Pancreas (tissue), 10 donors: ENCODE measurements at regions not wholly inside any gene's neighbourhood (a gene's known extent, or its start where the extent isn't known, plus 50 kb on each side); places are given as distances from the start of the nearest gene placed in this dataset.

Source experiments
- ATAC-seq, 4 donors: fragments of 200-7000 bp; cut with Tn5 transposase; one replicate each; pipeline versions ENCODE4 v1.8.0 to v1.9.1; 2020; ENCODE audit warnings: mild to moderate bottlenecking in 4 of 4, moderate library complexity in 4 of 4
- DNase-seq, 6 donors: peaks; one replicate each; pipeline ENCODE4 v3.0.0-alpha.2; 2020
- FAIRE-seq: peaks from 2 replicates; lab custom pipeline; 2012; peaks lifted over from hg19 to GRCh38; lab: Jason Lieb, UNC
- H3K27ac ChIP-seq, 4 donors: fragments of 200-600 bp; sonication (generic); 1 replicate in 3 of 4; 2 replicates in 1 of 4; pipeline versions ENCODE4 v1.5.0 to v1.8.0; 2020
- H3K27me3 ChIP-seq, 4 donors: fragments of 200-600 bp; one replicate each; pipeline ENCODE4 v1.8.0; 2021
- H3K36me3 ChIP-seq, 3 donors: fragments of 200-600 bp; sonication (generic) in 1 of 3; one replicate each; pipeline versions ENCODE4 v1.5.0 to v1.8.0; 2020 to 2021
- H3K4me1 ChIP-seq, 3 donors: fragments of 200-600 bp; one replicate each; pipeline ENCODE4 v1.8.0; 2021
- H3K4me3 ChIP-seq, 4 donors: fragments of 200-600 bp; sonication (generic) in 2 of 4; one replicate each; pipeline versions ENCODE4 v1.5.0 to v1.8.0; 2020 to 2021
- H3K9me3 ChIP-seq, 4 donors: fragments of 200-600 bp; one replicate each; pipeline ENCODE4 v1.8.0; 2021
- CTCF ChIP-seq, 4 donors: fragments of 200-600 bp; sonication (generic) in 3 of 4; IDR thresholded peaks; one replicate each; pipeline versions ENCODE4 v1.5.0 to v1.8.0; 2021; ENCODE audit warnings: antibody characterized with exemption in 4 of 4
- WGBS, 2 donors: extraction: QIAGEN DNeasy Blood & Tissue Kit; methylation state at CpG; one replicate each; pipeline ENCODE4 v1.1.7; 2013; 5-methylcytosine and 5-hydroxymethylcytosine counted together
- intact Hi-C, 3 donors: fragments of 100-400 bp; cut with DNase I; formaldehyde crosslinking; loops; one replicate each; pipeline versions ENCODE4 v1.11.1 to v1.14.2; 2022
- donor health status: healthy with polysubstance abuse.
- donor health status: DM: no; HTN: no; CAD: no; lungs with moderate emphysema.
- donor health status: DM: no; HTN: no; CAD: no.
- donor health status: control.
- donor health status: control.
- donor health status: Bipolar disorder and iron deficiency.
- donor health status: DM: yes; HTN: yes; CAD: no.
- donor health status: DM: no; HTN: no; CAD: no.
- donor health status: DM: no; HTN: no; CAD: no.
- donor health status: DM: yes; HTN: yes; CAD: no.

DNA sequence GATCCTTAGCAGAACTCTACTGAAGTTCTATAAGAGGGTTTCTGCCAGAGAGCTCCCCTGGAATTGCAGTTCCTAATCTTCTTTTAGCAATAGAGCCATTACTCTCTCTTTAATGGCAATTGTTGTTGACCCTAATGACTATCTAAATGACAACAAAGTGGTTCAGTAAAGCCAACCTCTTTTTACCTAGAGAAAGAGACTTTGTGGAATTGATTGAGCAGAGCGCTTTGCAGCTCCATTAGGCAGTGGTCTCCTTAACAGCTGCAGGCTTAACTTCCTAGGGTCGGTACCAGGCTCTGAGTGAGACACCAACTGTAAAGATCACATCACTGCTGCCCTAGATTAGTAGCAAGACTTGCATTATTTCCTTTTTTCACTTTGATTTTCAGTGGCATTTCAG is 1472.9 kb upstream of the TENM3 start:
- H3K36me3 ChIP-seq = no peaks in the 10 kb centered on the region
- no peak for TF ChIP-seq CTCF (IDR thresholded peaks at IDR 0.05)
- no peak overlapping the region for H3K4me3 ChIP-seq
- intact Hi-C loops = no loop called here
- H3K27ac ChIP-seq = no peak overlapping the region
- ATAC-seq (no peak), FAIRE-seq (no peak), DNase-seq (no peak)
- no peaks in the 10 kb centered on the region for H3K4me1 ChIP-seq
- 57 to 69% methylated on average over 2 of the region's 2 CpGs for WGBS, 2 donors
- no peaks in the 10 kb centered on the region for H3K9me3 ChIP-seq
- H3K27me3 ChIP-seq = no peaks in the 10 kb centered on the region

DNA sequence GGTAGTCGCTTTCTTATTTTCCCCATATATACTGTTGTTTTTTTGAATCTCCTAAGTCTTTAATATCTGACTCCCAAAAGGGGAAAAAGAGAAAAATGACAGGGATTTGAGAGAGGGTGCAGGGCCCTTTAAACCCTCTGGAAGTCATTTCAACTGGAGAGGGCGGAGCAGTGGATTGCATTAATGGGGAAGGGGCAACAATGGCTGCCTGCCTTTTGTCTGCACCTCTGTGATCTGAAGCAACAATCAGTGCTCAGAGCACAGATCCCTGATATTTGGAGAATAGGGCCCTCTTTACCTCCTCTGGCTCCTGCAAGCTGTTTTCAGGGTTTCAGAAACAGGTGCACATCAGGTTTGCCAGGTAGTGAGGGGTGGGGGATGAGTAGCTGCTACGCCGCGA is 1458.3 kb upstream of the TENM3 start:
- Histone ChIP-seq H3K27me3 (no peaks in the 10 kb centered on the region), H3K4me1 (no peaks in the 10 kb centered on the region), H3K36me3 (no peaks in the 10 kb centered on the region), H3K4me3 (no peak overlapping the region), H3K27ac (no peak overlapping the region), H3K9me3 (no peaks in the 10 kb centered on the region)
- FAIRE-seq (no peak), ATAC-seq (no peak), DNase-seq (no peak)
- 84 to 86% methylated on average over 5 of the region's 5 CpGs for WGBS, 2 donors
- intact Hi-C loops = no loop called here
- TF ChIP-seq CTCF (IDR thresholded peaks at IDR 0.05) = no peak

GRCh38 chr4:180788729-180789128 is 1454.5 kb upstream of the TENM3 start:
- no peaks in the 10 kb centered on the region for H3K4me1 ChIP-seq
- no peak for TF ChIP-seq CTCF (IDR thresholded peaks at IDR 0.05)
- ATAC-seq = no peak
- H3K4me3 ChIP-seq = no peak overlapping the region
- no peak for FAIRE-seq
- WGBS, 2 donors = 73 to 84% methylated on average over 8 of the region's 8 CpGs
- H3K9me3 ChIP-seq = no peaks in the 10 kb centered on the region
- DNase-seq = no peak
- H3K36me3 ChIP-seq = no peaks in the 10 kb centered on the region
- intact Hi-C loops = no loop called here
- H3K27ac ChIP-seq = no peak overlapping the region
- no peaks in the 10 kb centered on the region for H3K27me3 ChIP-seq

GRCh38 chr4:180789929-180790328 is 1453.3 kb upstream of the TENM3 start:
- no peak for TF ChIP-seq CTCF (IDR thresholded peaks at IDR 0.05)
- ATAC-seq = no peak
- Histone ChIP-seq H3K4me1 (no peaks in the 10 kb centered on the region), H3K9me3 (no peaks in the 10 kb centered on the region), H3K4me3 (no peak overlapping the region), H3K27ac (no peak overlapping the region), H3K36me3 (no peaks in the 10 kb centered on the region), H3K27me3 (no peaks in the 10 kb centered on the region)
- DNase-seq = no peak
- 65 to 81% methylated on average over 6 of the region's 6 CpGs for WGBS, 2 donors
- intact Hi-C loops = no loop called here
- no peak for FAIRE-seq

DNA sequence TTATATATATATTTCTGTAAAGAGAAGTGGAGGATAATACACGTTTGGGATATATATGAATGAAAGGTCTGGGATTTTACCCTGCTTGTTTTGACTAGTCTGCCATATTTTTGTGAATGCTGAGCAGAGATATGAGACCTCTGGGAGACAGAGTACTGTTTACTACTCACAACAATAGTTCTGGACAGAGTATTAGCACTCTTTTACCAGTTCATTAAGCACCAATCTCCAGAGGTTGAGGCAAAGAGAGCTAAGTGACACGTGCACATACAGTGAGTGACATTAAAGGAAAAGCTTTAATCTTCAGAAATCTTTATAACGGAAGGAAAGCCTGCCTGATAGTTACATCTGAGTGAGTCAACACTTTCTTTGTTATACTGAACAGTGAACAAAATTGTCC is 1452.7 kb upstream of the TENM3 start:
- no peak for ATAC-seq

More for the DNA sequence above, 1452.7 kb upstream of the TENM3 start:
- TF ChIP-seq CTCF (IDR thresholded peaks at IDR 0.05) = no peak
- DNase-seq (no peak), FAIRE-seq (no peak)
- 29 to 34% methylated on average over 3 of the region's 3 CpGs for WGBS, 2 donors
- intact Hi-C loops = no loop called here
- no peak overlapping the region for H3K27ac ChIP-seq
- H3K4me3 ChIP-seq = no peak overlapping the region
- no peaks in the 10 kb centered on the region for H3K9me3 ChIP-seq
- H3K27me3 ChIP-seq = no peaks in the 10 kb centered on the region
- H3K4me1 ChIP-seq = no peaks in the 10 kb centered on the region
- no peaks in the 10 kb centered on the region for H3K36me3 ChIP-seq
